Stimulated activated CD8-positive, alpha-beta memory T cell treated with anti-CD3 and anti-CD28 coated beads, Interleukin-15, amount 100 ng/mL, for 48 hours (primary cell): ENCODE measurements at regions not wholly inside any gene's neighbourhood (a gene's known extent, or its start where the extent isn't known, plus 50 kb on each side); places are given as distances from the start of the nearest gene placed in this dataset.
"Not testable (repeated sequence)": the region's sequence is repeated elsewhere in the genome, so short reads cannot be mapped to it uniquely, and the experiment has no call there.

Experiments used
- DNase-seq, 2 donors: peaks; one replicate each; pipeline ENCODE4 v3.0.0-alpha.2; 2020; ENCODE audit warnings: low read depth in 2 of 2

DNA sequence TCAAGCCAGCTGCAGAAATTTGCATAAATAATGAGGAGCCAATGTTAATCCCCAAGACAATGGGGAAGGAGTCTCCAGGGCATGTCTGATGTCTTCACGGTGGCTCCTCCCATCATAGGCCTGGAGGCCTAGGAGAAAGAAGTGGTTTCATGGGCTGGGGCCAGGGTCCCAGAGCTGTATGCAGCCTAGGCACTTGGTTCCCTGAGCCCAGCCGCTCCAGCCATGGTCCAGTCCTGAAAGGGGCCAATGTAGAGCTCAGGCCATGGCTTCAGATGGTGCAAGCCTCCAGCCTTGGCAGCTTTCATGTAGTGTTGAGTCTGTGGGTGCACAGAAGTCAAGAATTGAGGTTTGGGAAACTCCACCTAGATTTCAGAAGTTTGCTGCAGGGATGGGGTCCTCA lies 628.2 kb upstream of the GRIA3 start:
- DNase-seq, result no peak

DNA sequence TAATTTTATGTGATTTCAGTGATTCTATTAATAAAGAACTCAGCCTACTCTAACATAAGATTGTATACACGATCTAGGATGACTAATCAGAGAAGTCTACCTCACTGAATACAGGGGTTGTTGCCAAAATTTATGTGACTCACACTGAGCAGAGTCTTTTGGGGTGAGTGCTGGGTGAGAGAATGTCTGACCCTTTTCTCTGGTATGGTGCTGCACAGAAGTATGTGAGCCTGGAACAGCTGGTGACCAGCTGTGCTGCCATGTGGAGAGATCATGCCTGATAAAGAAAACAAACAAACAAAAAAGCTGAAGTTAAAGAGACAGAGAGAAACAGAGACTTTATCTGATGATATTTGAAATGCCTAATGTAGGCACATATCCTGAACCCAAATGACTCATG lies 618.1 kb upstream of the GRIA3 start:
- DNase-seq, result no peak

DNA sequence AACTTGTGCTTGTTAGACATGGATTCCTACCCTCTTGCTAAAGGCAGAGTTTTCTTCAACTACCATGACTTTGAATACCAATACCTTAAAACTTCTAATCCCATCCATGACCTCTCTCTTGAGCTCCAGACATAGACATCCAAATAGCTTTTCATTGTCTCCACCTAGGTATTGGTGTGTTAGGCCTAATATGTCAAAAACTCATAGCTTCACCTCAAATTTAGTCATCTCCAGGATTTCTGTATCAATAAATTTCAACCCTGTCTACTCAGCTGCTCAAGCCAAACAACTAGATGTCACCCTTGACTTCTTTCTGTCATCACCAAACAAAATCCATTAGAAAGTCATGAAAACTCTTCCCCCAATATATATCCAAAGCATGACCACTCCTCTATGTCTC lies 617.7 kb upstream of the GRIA3 start:
- no peak for DNase-seq

DNA sequence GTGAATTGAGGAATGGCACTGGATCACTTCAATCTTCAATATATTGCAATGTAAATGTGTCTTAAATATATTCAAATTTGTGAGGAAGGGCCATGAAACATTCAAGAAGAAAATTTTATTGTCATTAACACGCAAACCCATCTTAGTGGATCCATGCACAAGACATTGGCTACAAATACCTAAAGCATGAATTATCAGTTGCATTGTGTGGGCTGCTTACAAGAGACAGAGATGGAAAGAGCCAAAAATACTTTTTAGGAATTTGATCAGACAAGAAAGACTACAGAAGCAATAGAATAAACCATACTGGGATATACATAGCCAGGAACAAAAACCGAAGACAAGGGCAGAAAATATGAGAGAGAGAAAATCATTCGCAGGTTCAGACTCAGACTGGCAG lies 616.2 kb upstream of the GRIA3 start:
- no peak for DNase-seq

DNA sequence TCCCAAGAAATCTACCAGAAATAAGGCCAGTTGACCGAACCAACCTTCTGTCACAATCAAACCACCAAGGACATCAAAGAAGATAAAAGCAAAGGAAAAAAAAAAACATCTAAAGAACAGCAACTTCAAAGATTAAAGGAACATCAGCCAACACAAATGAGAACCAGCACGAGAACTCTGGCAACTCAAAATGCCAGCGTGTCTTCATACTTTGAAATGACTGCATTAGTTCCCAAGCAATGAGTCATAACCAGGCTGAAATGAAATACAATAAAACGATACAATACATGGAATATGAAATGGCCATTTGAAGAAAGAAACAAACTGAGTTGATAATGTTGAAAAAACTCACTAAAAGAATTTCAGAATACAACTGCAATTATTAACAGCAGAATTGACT lies 611.6 kb upstream of the GRIA3 start:
- DNase-seq, result no peak

DNA sequence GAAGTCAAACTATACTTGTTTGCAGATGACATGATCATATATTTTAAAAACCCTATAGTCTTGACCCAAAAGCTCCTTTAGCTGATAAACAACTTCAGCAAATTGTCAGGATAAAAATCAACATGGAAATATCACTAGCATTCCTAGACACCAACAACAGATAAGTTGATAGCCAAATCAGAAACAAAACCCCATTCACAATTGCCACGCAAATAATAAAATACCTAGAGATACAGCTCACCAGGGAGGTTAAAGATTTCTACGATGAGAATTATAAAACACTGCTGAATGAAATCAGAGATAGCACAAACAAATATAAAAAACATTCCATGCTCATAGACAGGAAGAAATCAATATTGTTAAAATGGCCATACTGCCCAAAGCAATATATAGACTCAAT lies 605.0 kb upstream of the GRIA3 start:
- DNase-seq, result no peak

DNA sequence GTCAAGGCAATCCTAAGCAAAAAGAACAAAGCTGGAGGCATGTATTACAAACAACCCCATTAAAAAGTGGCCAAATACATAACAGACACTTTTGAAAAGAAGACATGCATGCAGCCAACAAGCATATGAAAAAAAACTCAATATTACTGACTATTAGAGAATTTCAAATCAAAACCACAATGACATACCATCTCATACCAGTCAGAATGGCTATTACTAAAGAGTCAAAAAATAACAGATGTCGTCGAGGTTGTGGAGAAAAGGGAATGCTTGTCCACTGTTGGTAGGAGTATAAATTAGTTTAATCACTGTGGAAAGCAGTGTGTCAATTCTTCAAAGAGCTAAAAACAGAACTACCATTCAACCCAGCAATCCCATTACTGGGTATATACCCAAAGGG lies 604.6 kb upstream of the GRIA3 start:
- no peak for DNase-seq

DNA sequence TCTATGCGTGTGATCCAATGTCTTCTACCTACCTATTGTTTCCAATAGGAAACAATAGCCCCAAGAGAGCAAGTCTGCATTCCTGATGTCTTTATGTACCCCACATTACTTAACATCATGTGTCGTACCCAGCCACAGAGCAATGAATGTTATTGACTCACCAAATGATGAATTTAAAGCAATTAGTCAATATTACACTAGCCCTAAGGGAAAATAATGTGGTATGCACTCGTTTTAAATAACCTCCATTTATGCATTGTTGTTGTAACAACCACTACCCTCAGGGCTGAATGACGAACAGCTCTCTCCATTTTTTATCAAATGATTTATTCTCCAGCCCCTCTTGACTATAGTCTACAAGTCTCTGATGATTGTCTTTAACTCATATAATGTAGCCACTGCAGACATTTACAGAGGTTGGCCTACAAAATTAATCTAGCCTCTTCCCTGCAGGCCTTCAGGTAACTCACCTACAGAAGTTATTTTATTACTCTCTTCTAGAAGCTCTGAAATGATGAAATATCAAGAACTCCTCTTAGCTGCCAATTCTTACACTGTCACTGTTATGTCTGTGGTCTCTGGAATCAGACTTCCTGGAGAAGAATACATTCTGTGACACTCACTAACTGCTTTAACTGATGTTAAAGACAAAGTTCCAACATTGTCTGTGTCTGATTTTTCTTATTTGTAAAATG lies 601.7 kb upstream of the GRIA3 start:
- no peak for DNase-seq

DNA sequence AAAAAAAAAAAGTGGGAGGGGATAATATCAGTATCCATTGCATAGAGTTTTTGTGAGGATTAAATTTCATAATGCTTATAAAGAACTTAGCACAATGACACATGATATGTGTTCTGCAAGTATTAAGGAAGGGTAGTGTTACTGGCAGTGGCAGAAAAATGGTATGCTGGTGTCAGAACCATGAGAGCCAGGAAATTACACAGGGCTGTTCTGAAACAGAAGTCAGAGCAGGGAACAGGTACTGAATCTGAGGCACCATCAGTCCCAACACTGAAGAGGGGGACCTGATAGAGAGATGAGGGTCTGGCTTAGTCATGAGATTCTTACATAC lies 601.1 kb upstream of the GRIA3 start:
- DNase-seq, result no peak

DNA sequence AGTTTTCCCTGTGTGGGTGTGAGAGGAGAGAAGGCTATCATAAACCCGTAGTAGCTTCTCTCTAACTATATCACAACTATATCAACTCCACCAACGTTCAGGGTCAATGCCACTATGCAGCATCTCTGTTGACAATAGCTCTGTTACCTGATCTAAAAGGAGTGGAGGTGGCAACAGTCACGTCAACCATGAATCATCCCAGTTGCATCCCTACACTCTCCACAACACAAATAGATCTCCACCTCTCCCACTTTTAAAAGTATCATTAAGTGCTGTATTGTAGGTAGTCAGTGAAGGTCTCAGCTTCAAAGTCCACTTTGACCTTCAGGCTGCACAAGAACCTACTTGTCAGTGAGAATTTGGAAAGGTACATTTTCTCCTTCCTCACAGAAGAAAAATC lies 600.5 kb upstream of the GRIA3 start:
- DNase-seq, result no peak

DNA sequence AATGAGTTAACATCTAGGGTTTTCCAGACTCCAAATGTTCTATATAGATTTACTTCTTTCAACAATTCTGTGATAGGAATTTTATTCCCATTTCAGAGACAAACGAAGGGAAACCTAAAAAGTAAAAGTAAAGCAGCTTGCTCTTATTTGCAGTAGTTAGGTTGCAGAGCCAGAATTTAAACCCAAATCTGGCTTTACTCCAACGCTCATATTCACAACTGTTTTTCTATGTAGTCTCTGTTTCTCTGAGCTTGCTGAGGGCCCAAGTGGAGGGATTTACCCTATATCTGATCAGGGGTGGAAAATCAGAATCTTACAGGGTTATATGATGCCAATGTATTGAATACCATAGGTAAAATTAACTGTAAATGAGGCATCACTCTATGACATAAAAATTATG lies 599.1 kb upstream of the GRIA3 start:
- DNase-seq, result no peak

DNA sequence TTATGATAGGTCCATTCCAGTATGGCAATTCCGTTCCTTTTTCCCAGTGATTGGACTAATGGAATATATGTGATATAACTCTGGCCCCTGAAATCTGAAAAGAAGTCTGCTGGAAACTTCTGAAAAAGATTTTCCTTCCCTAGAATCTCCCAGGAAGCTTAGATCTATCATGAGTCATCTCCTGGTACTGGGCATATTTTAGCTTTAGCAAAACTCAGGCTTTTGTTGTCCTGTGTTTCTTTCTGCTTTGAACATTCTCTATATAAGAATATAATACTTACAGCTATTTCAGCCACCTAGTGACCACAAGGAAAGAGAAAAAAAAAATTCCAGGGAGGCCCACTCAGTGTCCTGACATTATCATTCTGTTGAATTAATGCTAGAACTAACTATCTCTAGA lies 597.2 kb upstream of the GRIA3 start:
- DNase-seq, result no peak

DNA sequence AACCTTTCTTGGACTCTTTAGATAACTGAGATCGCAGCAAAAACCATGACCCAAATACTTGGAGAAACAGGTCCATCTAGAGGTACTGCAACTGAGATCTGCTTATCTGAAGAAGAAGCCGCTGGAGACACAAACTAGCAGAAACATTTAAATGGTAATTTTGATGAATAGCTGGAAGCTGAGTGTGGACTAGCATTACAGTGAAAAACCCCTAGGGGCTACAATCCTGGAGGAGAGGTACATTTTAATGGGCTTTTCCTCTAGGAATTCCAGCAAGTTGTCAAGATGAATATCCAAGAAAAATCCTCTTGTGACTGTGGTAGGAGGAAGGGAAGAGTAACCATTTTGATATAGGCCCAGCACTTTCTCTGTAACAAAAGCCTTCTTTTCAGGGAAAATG lies 592.5 kb upstream of the GRIA3 start:
- DNase-seq, result no peak

DNA sequence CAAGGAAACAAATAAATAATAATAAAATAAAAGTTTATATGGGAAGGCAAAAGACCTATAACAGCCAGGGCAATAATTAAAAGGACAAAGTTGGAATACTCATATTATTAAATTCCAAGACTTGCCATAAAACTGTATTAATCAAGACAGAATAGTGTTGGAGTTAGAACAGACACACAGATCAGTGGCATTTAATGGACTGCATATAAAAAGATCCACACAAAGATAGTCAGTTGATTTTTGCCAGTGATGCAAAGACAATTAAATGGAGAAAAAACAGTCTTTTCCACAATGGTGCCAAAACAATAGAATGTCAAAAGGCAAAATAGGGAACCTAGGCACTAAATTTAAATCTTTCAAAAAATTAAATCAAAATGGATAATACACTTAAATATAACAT lies 587.1 kb upstream of the GRIA3 start:
- no peak for DNase-seq

DNA sequence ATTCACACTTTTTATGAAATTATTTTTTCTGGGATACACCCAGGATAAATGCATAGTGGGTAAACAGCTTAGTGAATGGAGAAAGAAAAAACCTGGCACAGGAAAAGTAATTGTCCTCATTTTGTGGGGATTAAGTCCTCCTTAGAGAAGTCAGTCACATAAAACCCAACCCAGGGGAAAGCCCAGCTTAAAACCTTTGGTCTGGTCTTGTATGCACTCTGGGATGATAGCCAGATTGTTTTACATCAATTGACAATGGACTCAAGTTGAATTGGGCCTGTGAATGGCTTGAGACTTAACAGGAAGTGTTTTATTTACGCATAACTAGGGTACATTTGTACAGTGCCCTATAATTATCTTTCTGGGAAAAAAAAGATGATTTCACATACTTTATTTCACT lies 561.3 kb upstream of the GRIA3 start:
- no peak for DNase-seq

DNA sequence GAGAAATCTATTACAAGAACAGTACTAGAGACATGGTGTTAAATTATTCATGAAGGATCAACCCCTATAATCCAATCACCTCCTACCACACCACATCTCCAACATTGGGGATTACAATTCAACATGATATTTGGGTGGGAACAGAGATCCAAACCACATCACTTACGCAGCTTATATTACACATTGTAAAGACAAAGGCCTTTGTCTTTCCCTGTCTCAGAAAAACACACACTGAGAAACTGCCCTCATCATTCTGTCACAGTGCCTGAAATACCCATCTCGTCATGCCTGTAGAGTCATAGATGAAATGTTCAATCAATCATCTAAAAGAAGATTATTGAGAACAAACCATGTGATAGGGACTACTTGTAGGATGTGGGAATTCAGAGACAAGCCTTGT lies 558.8 kb upstream of the GRIA3 start:
- no peak for DNase-seq

DNA sequence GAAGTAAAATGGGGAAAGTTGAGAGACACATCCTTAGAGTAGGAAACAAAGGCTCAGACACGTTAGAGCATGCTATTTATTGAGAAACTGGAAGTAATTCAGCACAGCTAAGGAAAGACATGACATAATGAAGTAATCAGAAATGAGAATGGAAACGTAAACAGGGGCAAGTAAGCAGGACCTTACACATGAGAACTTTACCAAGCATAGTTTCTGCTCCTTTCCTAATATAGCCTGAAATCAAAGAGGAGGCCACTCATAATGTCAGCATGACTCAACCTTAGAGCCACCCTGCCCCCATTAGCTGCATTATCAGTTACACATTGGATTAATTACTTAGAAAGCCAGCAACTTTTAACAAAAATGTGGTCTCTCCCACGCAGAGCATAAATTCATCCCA lies 558.3 kb upstream of the GRIA3 start:
- DNase-seq, result no peak

DNA sequence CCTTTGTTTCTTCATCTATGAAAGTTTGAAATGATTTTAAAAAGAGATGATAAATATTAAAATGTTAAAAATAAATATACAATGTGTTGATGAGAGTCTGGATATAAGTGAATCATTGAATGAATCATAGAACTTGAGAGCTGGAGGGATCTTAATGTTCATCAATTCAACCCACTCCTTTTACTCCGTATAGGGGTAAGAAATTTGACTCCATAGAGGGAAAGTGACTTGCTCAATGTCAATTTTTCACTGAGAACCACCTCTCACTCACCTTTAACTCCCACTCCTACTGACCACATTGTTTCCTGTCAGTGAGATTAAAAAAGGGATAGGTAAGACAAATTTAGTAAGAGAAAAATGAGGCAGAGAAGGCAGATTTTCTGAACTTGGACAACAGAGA lies 557.2 kb upstream of the GRIA3 start:
- no peak for DNase-seq

DNA sequence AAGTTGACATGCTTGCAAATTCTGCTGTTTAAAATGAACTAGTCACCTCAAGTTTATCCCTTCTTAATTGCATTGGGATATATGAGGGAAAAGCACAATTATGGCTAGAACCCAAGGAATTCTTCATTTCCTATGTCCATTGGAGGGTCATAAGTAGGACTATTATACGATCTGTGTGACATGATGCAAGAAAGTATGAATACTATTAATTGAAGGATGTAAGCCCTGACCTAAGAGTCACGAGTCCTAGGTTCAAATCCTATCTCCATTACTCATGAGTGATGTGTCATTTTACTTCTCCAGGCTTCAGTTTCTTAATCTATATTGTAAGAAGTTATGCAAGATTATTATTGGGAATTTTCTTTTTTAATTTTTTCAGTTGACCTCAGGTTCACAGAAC lies 542.9 kb upstream of the GRIA3 start:
- DNase-seq, result no peak

DNA sequence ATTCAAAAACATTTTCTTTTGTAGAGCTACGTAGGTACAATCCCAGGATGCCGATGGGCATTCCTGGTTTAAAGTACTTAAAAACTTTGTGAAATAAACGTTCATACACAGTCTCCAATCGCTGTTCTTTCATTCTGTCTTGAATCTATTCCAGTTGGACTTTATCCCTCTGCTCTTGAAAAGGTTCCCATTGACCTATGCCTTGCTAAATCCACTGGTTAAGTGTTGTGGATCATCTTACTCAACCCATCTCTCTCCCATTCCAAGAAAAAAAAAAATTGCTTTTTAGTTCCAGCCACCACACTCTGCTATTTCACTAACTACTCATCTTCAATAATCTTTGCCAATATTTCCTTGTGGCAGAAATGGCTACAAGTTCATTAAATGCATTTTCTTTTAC lies 542.3 kb upstream of the GRIA3 start:
- no peak for DNase-seq

DNA sequence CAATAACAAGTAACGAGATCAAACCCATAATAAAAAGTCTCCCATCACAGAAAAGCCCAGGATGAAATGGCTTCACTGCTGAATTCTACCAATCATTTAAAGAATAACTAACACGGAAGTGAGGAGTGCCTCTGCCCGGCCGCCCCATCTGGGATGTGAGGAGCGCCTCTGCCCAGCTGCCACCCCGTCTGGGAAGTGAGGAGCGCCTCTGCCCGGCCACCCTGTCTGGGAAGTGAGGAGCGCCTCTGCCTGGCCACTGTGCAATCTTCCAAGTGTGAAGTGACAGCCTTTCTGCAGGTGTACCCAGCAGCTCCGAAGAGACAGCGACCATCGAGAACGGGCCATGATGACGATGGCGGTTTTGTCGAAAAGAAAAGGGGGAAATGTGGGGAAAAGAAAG lies 528.8 kb upstream of the GRIA3 start:
- DNase-seq, result not testable (repeated sequence)

DNA sequence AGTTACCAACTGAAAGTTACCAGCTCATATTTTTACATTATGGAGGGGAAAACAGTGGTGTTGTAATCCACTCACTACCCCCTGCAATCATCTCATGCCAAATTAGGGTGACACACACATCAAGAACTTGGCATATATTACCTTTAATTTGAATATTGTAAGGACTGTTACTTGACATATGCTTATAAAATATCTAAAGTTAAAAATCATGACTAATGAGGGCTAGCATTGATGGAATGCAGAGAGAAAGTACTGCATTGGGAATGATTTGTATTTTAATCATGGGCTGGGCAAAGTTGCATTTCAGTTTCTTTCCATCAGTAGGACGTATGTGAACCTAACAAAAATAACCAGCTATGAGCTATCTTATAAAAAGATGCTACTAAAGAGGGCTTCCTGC lies 517.5 kb upstream of the GRIA3 start:
- no peak for DNase-seq

DNA sequence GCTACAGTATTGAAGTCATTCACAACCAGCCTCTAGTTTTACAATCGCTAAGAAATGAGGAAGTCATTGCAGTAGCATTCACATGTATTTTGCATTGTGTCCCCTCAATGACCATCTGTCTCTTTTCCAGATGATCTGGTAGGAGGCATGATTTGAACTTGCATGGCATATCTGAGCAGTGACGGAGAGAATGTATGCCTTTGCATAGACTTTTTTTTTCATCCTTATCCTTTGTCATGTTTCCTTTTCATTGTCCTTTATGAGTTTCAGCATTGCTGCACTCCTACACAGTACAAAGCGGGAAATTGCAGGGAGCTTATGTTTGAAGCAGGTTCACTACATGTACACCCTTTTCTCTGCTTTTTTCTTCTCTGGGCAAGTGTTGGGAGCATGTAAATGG lies 516.4 kb upstream of the GRIA3 start:
- DNase-seq, result no peak

DNA sequence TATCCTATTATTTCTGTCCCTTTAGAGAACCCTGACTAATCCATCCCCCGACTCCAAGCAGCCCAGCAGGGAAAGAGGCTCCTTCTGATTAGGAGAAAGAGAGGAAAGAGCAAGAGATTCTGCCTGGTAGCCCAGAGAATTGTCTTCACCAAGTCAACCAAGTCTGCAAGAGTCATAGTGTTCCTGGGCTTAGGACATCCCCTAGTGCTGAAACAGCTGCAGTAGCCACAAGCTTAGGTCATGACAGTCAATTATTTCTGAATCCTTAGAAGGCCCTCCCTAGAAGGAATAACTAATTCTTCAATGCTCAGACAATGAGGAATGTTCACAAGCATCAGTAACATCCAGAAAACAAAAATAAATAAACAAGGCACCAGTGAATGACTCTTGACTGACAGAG lies 480.3 kb upstream of the GRIA3 start:
- no peak for DNase-seq

DNA sequence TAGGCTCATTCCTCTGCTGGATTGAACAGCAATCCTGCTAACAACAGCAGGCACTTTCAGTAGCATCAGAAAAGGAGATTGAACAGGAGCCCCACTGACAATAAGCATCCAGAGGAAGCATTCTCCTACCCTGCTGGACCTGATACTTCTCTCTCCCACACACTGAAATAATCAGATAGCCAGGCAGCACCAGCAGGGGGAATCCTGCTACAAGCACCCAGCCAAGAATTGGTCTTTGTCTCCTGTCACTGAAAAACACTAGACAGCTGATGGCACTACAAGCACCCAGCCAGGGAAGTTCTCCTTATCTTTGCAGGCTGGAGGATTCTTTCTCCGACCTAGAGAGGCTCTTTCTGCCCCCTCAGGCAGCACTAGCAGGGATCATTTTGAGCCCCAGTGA lies 444.3 kb upstream of the GRIA3 start:
- DNase-seq, result no peak
